Liver (tissue), 8 donors: ENCODE measurements at regions not wholly inside any gene's neighbourhood (a gene's known extent, or its start where the extent isn't known, plus 50 kb on each side); places are given as distances from the start of the nearest gene placed in this dataset.

Experiments
- DNase-seq: peaks from one replicate; pipeline ENCODE4 v3.0.0-alpha.2; 2017; ENCODE audit warnings: low spot score
- H3K27ac ChIP-seq, 2 donors: one replicate each; pipeline ENCODE4 v1.7.0; 2013; ENCODE audit warnings: inconsistent platforms in 2 of 2, low read length in 2 of 2, control low read depth in 1 of 2, low read depth in 1 of 2, mild to moderate bottlenecking in 1 of 2
- H3K27me3 ChIP-seq, 4 donors: one replicate each; pipeline versions ENCODE4 v1.6.1 to v1.7.0; 2013; ENCODE audit warnings: low read length in 3 of 4, inconsistent platforms in 1 of 4, mild to moderate bottlenecking in 1 of 4, moderate library complexity in 1 of 4; ENCODE audit not compliant: control insufficient read depth in 4 of 4, insufficient read depth in 4 of 4
- H3K36me3 ChIP-seq, 4 donors: one replicate each; pipeline versions ENCODE4 v1.6.1 to v1.7.0; 2013; ENCODE audit warnings: low read length in 3 of 4, mild to moderate bottlenecking in 3 of 4, low read depth in 1 of 4, moderate library complexity in 1 of 4; ENCODE audit not compliant: control insufficient read depth in 4 of 4, insufficient read depth in 3 of 4
- H3K4me1 ChIP-seq, 4 donors: one replicate each; pipeline versions ENCODE4 v1.6.1 to v1.7.0; 2013; ENCODE audit warnings: low read length in 3 of 4, mild to moderate bottlenecking in 3 of 4, moderate library complexity in 1 of 4; ENCODE audit not compliant: control insufficient read depth in 4 of 4, insufficient read depth in 4 of 4
- H3K4me3 ChIP-seq, 3 donors: one replicate each; pipeline versions ENCODE4 v1.6.1 to v1.7.0; 2013; ENCODE audit warnings: low read length in 3 of 3, control low read depth in 1 of 3, low read depth in 1 of 3, mild to moderate bottlenecking in 1 of 3
- H3K9ac ChIP-seq, 2 donors: one replicate each; pipeline ENCODE4 v1.7.0; 2013; ENCODE audit warnings: low read length in 2 of 2, mild to moderate bottlenecking in 2 of 2, moderate library complexity in 2 of 2, control low read depth in 1 of 2, low read depth in 1 of 2
- H3K9me3 ChIP-seq, 4 donors: one replicate each; pipeline versions ENCODE4 v1.6.1 to v1.7.0; 2013; ENCODE audit warnings: low read length in 3 of 4; ENCODE audit not compliant: control insufficient read depth in 4 of 4
- FOXA1 ChIP-seq: IDR thresholded peaks from 2 replicates; pipeline ENCODE4 v1.6.1; 2016; ENCODE audit warnings: antibody characterized with exemption
- FOXA2 ChIP-seq: IDR thresholded peaks from 2 replicates; pipeline ENCODE4 v1.6.1; 2016; ENCODE audit warnings: antibody characterized with exemption
- GABPA ChIP-seq, 2 donors: IDR thresholded peaks in 1 of 2; conservative IDR thresholded peaks in 1 of 2; 2 replicates each; pipeline ENCODE4 v1.6.1; 2016; ENCODE audit warnings: antibody characterized with exemption in 2 of 2, mild to moderate bottlenecking in 1 of 2, moderate library complexity in 1 of 2
- HNF4G ChIP-seq: IDR thresholded peaks from 2 replicates; pipeline ENCODE4 v1.6.1; 2016; ENCODE audit warnings: antibody characterized with exemption
- JUND ChIP-seq, 2 donors: IDR thresholded peaks; 2 replicates each; pipeline ENCODE4 v1.6.1; 2016; ENCODE audit warnings: antibody characterized with exemption in 2 of 2
- RAD21 ChIP-seq, 2 donors: IDR thresholded peaks; 2 replicates each; pipeline ENCODE4 v1.6.1; 2016; ENCODE audit warnings: antibody characterized with exemption in 2 of 2, mild to moderate bottlenecking in 2 of 2
- REST ChIP-seq: IDR thresholded peaks from 2 replicates; pipeline ENCODE4 v1.6.1; 2016; ENCODE audit warnings: antibody characterized with exemption, mild to moderate bottlenecking
- RXRA ChIP-seq, 2 donors: IDR thresholded peaks; 2 replicates each; pipeline ENCODE4 v1.6.1; 2017 to 2018; ENCODE audit warnings: antibody characterized with exemption in 2 of 2, mild to moderate bottlenecking in 1 of 2
- SP1 ChIP-seq: IDR thresholded peaks from 2 replicates; pipeline ENCODE4 v1.6.1; 2018; ENCODE audit warnings: antibody characterized with exemption, mild to moderate bottlenecking
- TAF1 ChIP-seq: conservative IDR thresholded peaks from 2 replicates; pipeline ENCODE4 v1.6.1; 2016; ENCODE audit warnings: antibody characterized with exemption, mild to moderate bottlenecking
- YY1 ChIP-seq: IDR thresholded peaks from 2 replicates; pipeline ENCODE4 v1.6.1; 2016; ENCODE audit warnings: antibody characterized with exemption, mild to moderate bottlenecking
- ZBTB33 ChIP-seq: IDR thresholded peaks from 2 replicates; pipeline ENCODE4 v1.6.1; 2016; ENCODE audit warnings: antibody characterized with exemption
- WGBS: extraction: QIAGEN DNeasy Blood & Tissue Kit; methylation state at CpG from one replicate; pipeline ENCODE4 v1.1.7; 2013; 5-methylcytosine and 5-hydroxymethylcytosine counted together
- TF ChIP-seq, protein P1 (sequence below): IDR thresholded peaks from 2 replicates; pipeline ENCODE4 v1.6.1; 2016; ENCODE audit warnings: antibody characterized with exemption
- TF ChIP-seq, protein P2 (sequence below): fragments of 150-350 bp; IDR thresholded peaks from 2 replicates; pipeline ENCODE4 v1.5.1; 2017; ENCODE audit warnings: improper control_type of control experiment, low read depth, low read length; ENCODE audit not compliant: missing input control
- TF ChIP-seq, protein P3 (sequence below): IDR thresholded peaks from 2 replicates; pipeline ENCODE4 v1.6.1; 2016; ENCODE audit warnings: antibody characterized with exemption
- donor health status: healthy.
- donor health status: healthy.
- donor health status: healthy.
- donor health status: healthy.
- donor health status: healthy.

DNA sequence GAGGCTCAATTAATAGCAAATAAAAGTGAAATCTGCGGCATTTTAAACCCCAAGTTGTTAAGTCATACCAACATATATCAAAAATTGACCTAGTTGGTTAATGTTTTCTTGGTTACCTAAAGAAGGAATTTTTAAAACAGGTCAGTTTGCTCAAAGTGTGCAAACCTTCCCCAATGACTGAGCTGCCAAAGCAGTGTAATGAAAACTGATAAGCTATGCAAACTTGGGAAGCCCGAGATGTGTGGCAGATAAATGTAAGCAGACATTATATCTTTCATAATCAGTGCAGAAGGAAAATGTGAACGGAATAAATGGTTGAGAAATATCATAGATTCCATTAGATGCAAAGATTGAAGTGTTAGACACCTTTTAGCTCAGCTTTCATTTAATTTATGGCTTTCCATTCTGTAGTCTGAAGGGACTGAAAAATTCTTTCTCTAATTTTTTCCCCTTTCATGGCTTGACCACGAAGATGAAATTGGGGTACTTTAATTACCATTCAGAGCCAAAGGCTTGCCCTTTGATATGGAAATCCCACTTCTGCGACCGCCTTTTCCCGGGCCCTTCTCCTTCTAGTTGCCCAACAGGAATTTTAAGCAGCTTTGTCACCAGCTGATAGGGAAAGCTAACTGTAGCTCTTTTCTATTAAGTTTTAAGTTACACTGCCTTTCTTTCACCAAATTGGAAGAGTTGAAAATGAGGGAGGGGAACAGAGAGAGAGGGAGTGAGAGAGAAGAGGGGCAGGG is 306.6 kb upstream of the SOX5 start:
- WGBS: 60% methylated on average over 7 of the region's 7 CpGs
- Histone ChIP-seq H3K27ac (no peak overlapping the region), H3K9ac (no peak overlapping the region), H3K36me3 (no peaks in the 10 kb centered on the region), H3K9me3 (no peaks in the 10 kb centered on the region), H3K27me3 (no peaks in the 10 kb centered on the region), H3K4me3 (no peak overlapping the region), H3K4me1 (peaks cover 0 to 9% (median 1%) of the 10 kb centered on the region in 4 donors)
- no peak for TF ChIP-seq TAF1
- no peak for TF ChIP-seq RAD21 (IDR thresholded peaks at IDR 0.05)
- TF ChIP-seq GABPA (IDR thresholded peaks at IDR 0.05 in 1 of 2, conservative IDR thresholded peaks at IDR 0.05 in 1 of 2): no peak
- no peak for TF ChIP-seq ZBTB33
- TF ChIP-seq RXRA (IDR thresholded peaks at IDR 0.05): no peak
- TF ChIP-seq REST: no peak
- TF ChIP-seq FOXA2: no peak
- TF ChIP-seq, protein P1, sequence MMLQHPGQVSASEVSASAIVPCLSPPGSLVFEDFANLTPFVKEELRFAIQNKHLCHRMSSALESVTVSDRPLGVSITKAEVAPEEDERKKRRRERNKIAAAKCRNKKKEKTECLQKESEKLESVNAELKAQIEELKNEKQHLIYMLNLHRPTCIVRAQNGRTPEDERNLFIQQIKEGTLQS: no peak
- no peak for TF ChIP-seq SP1
- no peak for DNase-seq

- Histone ChIP-seq H3K27ac (no peak overlapping the region), H3K27me3 (no peaks in the 10 kb centered on the region), H3K4me3 (no peak overlapping the region), H3K9me3 (no peaks in the 10 kb centered on the region), H3K9ac (no peak overlapping the region), H3K4me1 (peaks cover 0 to 9% (median 1%) of the 10 kb centered on the region in 4 donors), H3K36me3 (no peaks in the 10 kb centered on the region)
- TF ChIP-seq YY1 (no peak), JUND (IDR thresholded peaks at IDR 0.05) (no peak), SP1 (no peak), FOXA1 (no peak), TAF1 (no peak), ZBTB33 (no peak), HNF4G (no peak), RXRA (IDR thresholded peaks at IDR 0.05) (no peak), REST (no peak), GABPA (IDR thresholded peaks at IDR 0.05 in 1 of 2, conservative IDR thresholded peaks at IDR 0.05 in 1 of 2) (no peak)
- TF ChIP-seq, protein P2, sequence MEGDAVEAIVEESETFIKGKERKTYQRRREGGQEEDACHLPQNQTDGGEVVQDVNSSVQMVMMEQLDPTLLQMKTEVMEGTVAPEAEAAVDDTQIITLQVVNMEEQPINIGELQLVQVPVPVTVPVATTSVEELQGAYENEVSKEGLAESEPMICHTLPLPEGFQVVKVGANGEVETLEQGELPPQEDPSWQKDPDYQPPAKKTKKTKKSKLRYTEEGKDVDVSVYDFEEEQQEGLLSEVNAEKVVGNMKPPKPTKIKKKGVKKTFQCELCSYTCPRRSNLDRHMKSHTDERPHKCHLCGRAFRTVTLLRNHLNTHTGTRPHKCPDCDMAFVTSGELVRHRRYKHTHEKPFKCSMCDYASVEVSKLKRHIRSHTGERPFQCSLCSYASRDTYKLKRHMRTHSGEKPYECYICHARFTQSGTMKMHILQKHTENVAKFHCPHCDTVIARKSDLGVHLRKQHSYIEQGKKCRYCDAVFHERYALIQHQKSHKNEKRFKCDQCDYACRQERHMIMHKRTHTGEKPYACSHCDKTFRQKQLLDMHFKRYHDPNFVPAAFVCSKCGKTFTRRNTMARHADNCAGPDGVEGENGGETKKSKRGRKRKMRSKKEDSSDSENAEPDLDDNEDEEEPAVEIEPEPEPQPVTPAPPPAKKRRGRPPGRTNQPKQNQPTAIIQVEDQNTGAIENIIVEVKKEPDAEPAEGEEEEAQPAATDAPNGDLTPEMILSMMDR: no peak
- TF ChIP-seq, protein P3, sequence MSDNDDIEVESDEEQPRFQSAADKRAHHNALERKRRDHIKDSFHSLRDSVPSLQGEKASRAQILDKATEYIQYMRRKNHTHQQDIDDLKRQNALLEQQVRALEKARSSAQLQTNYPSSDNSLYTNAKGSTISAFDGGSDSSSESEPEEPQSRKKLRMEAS: no peak
- TF ChIP-seq, protein P1: no peak
- 69% methylated on average over 4 of the region's 4 CpGs for WGBS
- DNase-seq: no peak
Measured at GRCh38 chr12:24252602-24253001, 303.1 kb upstream of the SOX5 start.
